ENCODE measurements at regions not wholly inside any gene's neighbourhood (a gene's known extent, or its start where the extent isn't known, plus 50 kb on each side); places are given as distances from the start of the nearest gene placed in this dataset.

- DNase-seq = no peak
Measured at GRCh38 chr15:47179988-47180387, 537.3 kb upstream of the SEMA6D start.

DNA sequence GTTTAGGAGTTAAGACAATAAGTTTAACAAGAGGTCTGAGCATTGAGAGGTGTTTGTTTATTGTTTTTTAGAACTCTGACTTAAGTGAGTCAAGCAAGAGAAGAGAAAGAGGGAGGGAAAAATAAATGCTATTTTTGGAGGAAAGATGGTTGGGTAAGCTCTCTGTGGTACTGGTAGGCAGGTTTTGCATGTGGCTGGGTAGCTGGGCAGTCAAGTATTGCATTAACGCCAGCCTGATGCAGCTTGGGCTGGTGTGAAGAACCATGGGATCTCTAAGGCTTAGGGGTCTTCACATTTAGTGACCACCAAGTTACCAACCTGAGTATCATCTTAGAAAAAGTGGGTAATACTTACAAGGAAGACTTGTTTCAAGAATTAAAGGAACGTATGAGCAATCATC lies 534.5 kb upstream of the SEMA6D start:
- DNase-seq = no peak

GRCh38 chr15:47184003-47184907 lies 533.0 kb upstream of the SEMA6D start:
- DNase-seq = peak; percentile 51

DNA sequence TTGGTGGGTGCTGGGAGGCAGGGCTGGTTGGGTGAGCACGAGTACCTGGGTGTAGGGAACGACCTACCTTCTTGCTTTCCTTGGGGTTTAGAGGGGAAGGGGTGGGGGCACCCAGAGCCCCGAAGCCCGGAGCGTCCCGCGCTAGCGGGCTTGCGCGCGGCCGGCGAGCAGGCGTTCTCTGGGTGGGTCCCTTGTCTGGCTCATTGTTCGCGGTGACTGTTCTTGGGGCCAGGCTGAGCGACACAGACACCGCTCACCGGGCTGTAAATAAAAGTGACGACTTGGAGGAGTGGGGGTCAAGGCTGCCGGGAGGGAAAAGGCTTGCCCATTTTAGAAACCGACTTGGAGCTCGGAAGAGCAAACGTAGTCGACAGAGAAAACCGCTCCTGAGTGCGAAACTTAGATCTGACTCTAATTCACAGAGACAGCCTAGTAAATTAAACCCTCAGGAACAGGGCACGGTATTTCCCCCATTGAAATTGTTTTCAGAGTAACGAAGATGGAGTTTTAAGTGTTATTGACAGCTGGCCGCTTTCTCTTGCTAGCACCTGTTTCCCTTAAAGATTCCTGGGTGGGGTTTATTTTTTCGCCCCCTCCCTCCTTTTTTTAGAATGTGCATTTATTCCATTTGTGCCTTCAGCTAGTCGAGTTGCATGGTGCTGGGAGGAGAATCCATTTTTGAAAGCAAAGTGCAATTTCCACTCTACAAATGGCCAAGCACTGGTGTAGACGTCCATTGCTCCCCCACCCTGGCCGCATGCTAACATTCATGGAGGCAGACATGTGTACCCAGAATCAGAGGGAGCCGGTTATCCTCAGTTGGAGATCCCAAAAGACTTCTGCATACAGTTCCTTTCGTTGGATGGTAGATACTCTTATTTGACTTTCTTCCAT lies 532.1 kb upstream of the SEMA6D start:
- peak; percentile 23 for DNase-seq

DNA sequence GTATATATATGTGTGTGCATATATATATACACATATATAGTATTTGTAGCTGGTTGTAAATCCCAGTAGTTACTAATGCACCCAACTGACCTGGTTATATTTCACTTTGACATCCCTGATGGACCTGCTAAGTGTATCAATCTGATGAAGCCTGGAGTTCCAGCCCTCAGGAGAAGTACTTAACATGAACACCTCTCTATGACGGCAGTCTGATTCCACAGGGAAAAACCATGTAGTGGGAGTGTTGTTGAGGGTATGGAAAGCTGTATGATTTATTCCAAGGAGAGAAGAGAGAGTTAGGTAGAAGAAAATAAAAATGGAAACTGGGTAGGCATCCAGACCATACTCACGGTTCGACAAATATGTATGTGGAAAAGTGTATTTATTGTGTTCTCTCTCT lies 531.2 kb upstream of the SEMA6D start:
- DNase-seq = no peak

DNA sequence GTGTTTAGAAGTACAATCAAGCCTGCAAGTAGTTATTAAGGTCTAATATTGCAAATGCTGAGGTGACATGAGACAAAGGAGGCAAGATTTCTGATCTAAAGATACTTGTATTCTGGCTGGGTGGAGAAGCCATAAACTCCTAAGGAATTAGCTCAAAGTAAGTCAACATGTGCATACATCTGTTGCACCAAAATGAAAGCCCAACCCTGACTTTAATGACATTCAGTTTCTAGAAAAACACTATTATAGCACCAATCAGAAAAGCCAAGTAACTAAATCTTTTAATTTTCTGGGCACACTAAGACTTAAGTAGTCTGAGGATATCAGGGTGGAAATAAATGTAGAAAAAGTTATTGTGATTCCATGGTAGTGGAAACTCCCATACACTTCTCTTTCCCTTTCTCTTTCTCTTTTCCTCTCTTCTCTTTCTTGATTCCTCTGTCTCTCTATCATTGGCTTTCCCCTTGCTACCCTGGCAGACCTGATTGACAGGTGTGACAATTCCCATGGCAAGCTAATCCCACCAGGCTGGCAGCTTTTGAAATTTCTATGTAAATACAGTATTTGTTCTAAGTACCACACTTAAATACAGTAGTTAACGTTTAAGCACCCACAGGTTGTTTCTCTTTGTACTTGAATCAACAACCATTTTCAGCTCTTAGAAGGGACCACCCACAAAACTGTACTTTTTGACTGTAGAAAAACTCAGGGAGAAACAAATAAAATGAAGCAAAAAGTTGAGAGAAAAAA lies 528.4 kb upstream of the SEMA6D start:
- no peak for DNase-seq

GRCh38 chr15:47194718-47195117 lies 522.6 kb upstream of the SEMA6D start:
- DNase-seq = no peak

DNA sequence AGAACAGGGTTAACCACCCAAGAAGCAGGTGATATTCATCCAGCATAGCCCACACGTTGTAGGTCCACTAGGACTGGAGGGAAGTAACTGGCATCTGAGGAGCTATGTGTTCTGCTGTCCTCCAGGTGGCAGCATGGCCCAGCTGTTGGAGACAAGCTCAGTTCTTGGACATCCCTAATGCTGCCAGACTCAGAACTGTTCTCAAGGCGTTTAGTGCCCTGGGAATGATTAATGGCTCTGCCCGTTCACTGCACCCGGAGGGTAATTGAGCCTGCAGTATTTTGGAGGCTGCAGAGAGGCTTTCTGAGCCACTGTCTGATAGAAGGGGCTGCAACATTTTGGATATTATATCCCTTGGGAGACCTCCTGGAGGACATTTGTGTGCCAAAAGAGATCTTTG lies 521.3 kb upstream of the SEMA6D start:
- DNase-seq = peak; percentile 79

DNA sequence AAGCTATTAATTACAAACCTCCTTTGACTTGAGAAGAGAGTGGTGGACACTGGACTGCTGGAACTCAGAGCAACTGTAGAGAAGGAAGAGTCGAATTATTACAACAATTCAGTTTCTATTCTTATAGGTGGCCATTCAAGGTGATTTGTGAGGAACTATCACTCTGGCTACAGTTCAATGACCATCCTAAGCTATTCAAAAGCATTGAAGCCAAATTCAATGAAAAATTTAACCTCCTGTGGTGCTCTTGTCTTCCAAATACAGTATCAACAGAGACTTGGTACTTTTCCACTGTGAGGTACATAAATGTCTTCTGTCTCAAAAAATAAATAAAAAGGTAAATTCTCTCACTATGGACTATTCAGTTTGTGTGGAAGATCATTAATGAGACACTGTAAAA lies 513.3 kb upstream of the SEMA6D start:
- DNase-seq = no peak

- DNase-seq = no peak
Measured at GRCh38 chr15:47206358-47206978, 510.8 kb upstream of the SEMA6D start.

- DNase-seq = no peak
Measured at GRCh38 chr15:47209591-47209990, 507.7 kb upstream of the SEMA6D start.

DNA sequence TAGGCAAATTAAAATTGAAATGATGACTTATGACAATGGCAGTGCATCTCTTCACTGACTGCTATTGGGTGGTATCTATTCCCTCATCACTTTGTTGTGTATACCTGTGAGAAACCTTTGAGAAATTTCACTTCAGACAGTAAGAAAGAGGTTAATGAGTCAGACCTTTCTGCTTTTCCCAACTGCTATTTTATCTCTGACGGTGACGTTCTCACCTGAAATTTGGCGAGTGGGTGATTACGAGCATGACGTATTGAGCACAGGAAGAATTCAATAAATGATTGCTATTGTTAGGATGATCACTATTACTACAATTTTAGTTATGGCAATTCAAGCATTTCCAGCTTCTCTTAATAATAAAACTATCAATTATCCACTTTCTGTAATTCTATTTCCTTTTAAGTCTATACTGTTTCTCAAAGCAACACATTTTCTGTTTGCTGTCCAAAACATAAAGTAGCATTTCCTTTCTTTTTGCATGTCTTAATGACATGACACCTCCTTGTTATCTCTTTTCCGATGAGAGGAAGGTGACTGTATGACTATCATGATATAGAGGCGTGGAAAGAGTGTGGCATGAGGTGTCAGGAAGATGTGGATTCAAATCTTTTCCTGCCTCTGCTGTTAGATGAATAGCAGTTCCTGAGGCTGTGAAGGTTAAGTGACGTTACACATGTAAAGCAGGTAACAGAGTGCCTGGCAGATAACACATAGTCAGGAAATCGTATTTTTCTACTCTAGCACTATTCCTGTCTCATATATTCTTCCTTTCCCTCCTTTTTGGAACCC lies 504.9 kb upstream of the SEMA6D start:
- DNase-seq = no peak

GRCh38 chr15:47213883-47214282 lies 503.4 kb upstream of the SEMA6D start:
- DNase-seq = no peak

DNA sequence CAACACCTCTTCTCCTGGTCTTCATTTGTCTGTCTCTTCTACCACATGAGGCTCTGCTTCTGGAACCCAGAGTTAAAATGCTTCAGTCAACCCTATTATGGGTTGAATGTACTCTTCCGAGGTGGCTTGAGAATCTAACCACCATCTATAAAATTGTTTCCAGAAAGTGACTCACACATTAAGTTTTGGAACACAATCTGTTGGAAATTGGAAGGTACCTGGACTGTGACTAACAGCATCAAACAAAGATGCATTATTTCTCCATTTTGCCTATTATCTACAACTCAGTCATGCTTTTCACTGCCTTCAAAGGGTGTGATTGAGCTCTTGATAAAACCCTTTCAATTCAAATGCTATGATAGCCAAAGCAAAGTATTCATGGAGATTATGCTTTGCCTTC lies 499.0 kb upstream of the SEMA6D start:
- no peak for DNase-seq

DNA sequence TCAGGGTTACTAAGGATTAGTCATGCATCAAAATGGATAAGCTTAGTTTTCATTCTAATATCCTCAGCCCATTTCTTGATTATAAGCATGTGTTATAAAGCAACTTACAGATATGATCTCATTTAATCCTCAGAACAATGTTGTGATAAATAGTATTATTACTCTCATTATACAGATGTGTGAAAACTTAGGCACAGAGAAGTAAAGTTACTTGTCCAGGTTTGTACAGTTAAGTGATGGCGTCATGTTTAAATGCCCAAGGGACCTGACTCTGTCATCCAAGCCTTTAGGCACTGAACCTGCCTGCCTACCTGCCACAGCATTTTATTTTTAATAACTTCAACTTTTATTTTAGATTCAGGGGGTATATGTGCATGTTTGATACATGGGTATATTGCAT lies 472.9 kb upstream of the SEMA6D start:
- DNase-seq = no peak

DNA sequence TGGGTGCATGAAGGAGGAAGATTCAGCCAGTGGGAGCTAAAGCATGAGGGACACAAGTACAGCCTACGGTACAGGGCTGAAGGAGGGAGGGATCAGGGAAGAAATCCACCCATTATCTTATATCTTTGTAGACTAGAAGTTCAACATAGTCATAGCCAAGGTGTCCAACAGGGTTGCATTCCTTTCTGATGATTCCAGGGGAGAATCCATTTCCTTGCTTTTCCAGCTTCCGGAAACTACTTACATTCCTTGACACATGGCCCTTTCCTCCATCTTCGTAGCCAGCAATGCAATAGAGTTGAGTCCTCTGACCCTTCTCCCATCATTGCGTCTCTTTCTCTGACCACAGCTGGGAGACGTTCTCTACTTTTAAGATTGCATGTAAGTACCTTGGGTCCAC lies 471.0 kb upstream of the SEMA6D start:
- DNase-seq = no peak

GRCh38 chr15:47258521-47258920 lies 458.8 kb upstream of the SEMA6D start:
- no peak for DNase-seq

- DNase-seq = no peak
Measured at GRCh38 chr15:47265686-47266085, 451.6 kb upstream of the SEMA6D start.

DNA sequence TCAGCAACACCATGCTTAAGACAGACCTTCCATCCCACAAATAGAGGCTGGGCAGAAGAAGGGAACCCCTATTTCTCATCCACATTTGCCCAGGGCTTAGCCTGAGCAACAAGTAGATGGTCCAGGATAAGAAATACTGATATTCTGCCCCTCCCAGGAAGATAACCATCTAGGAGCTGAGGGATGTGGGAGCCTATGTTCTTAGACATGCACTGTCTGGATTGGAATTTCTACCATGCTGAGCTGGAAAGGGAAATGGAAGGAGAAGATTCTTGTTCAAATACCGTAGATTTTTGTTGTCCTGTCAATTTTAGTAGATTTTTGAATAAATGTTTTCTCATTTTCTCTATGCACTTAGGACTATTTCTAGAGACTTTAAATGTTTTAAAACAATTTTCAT lies 450.7 kb upstream of the SEMA6D start:
- no peak for DNase-seq

DNA sequence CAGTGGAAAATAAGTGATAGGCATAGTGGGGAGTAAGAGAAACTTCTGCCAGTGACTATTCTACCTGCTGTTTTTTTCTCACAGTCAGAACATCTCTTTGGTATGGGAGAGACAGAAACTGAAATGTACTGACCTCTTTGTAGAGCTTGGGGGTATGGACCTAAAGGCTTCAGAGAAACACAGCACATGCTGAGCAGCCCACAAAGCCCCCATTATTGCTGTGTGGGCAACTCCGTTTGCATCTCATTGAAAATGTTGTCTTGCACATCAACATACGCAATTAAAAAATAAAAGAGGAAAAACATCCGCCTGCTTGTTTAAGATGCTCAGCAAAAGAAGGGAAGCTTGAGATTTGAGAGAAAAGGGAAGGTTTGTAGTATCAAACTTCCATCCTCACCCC lies 443.4 kb upstream of the SEMA6D start:
- no peak for DNase-seq

DNA sequence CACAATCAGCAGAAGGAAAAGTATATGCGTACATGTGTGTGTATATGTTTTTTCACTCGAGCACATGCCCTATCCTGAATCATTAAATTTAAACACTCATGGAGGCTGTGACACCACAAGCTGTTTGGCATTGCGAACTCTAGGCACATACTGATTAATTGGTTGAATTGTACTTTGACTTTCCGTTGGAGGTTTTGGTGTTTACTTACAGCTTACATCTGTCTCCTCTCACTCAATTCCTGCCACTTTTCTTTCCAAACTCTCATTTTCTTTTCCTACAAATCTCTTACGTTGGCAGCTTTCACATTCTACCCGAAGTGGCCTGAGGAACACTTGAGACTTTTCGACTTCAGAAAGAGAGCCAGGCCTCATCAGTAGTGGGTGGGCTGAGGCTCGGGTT lies 434.1 kb upstream of the SEMA6D start:
- no peak for DNase-seq

GRCh38 chr15:47288794-47289193 lies 428.5 kb upstream of the SEMA6D start:
- no peak for DNase-seq
